ENCODE measurements at regions not wholly inside any gene's neighbourhood (a gene's known extent, or its start where the extent isn't known, plus 50 kb on each side); places are given as distances from the start of the nearest gene placed in this dataset.

- TF ChIP-seq GLIS3 (CRISPR knock-in tag; IDR thresholded peaks at IDR 0.05): no peak
- TF ChIP-seq ARNTL (CRISPR knock-in tag; IDR thresholded peaks at IDR 0.05; ENCODE audit: borderline replicate concordance, low read depth): no peak
- no peak for TF ChIP-seq OSR1 (CRISPR knock-in tag; IDR thresholded peaks at IDR 0.05)
- no peak for TF ChIP-seq PPARA (CRISPR knock-in tag; IDR thresholded peaks at IDR 0.05; ENCODE audit: borderline replicate concordance)
- TF ChIP-seq TOX (CRISPR knock-in tag; IDR thresholded peaks at IDR 0.05; ENCODE audit: borderline replicate concordance): no peak
- TF ChIP-seq CREB5 (CRISPR knock-in tag; IDR thresholded peaks at IDR 0.05; ENCODE audit: low read depth): no peak
- no peak for TF ChIP-seq ZFP3 (CRISPR knock-in tag; IDR thresholded peaks at IDR 0.05)
- TF ChIP-seq RARB (CRISPR knock-in tag; IDR thresholded peaks at IDR 0.05): no peak
- no peak for TF ChIP-seq ZFP30 (CRISPR knock-in tag; IDR thresholded peaks at IDR 0.05)
- TF ChIP-seq CSDC2 (CRISPR knock-in tag; IDR thresholded peaks at IDR 0.05): no peak
Measured at GRCh38 chr5:77852514-77853352, 76.6 kb upstream of the TBCA start.
